HCT116 (cell line): ENCODE measurements at regions not wholly inside any gene's neighbourhood (a gene's known extent, or its start where the extent isn't known, plus 50 kb on each side); places are given as distances from the start of the nearest gene placed in this dataset.

Experiments
- ATAC-seq: fragments of 200-7000 bp; cut with Tn5 transposase; 2 replicates; pipeline ENCODE4 v1.9.1; 2020; ENCODE audit warnings: mild to moderate bottlenecking, moderate library complexity
- BruUV-seq: library from RNA; stranded (reverse); fragments of 400-500 nt; replicated peaks from 2 replicates; lab custom pipeline; 2021; lab: Mats Ljungman, UMichigan
- CTCF ChIA-PET: fragments of 300-600 bp; sonication (Branson Sonifier 250); formaldehyde crosslinking; loops from one replicate; lab custom pipeline; 2021; ENCODE audit warnings: antibody characterized with exemption; lab: Charles Lee
- POLR2A ChIA-PET: fragments of 300-600, 350-600 bp; sonication (Branson Sonifier 250); formaldehyde crosslinking; loops from one replicate; lab custom pipeline; 2021; ENCODE audit warnings: antibody characterized with exemption; lab: Charles Lee
- RAD21 ChIA-PET, 2 experiments: fragments of 300-600 bp; sonication (Branson Sonifier 250); formaldehyde crosslinking; loops; one replicate each; lab custom pipeline; 2023; ENCODE audit warnings: low total read pairs in 2 of 2; ENCODE audit not compliant: uncharacterized antibody in 2 of 2, unreplicated experiment in 2 of 2, low non-redundant PET in 1 of 2; lab: Charles Lee
- DNase-seq: peaks from one replicate; pipeline ENCODE4 v3.0.0-alpha.2; 2010; ENCODE audit warnings: low read depth, low spot score
- H2AFZ ChIP-seq: fragments of 200-600 bp; shearing (Covaris generic), sonication (generic); 2 replicates; pipeline ENCODE4 v1.6.1; 2017; ENCODE audit warnings: low read depth, mixed run types, mixed read lengths, antibody characterized with exemption, low read length; ENCODE audit not compliant: poor library complexity, severe bottlenecking
- H3K27ac ChIP-seq: 2 replicates; pipeline ENCODE4 v1.5.1; 2012; ENCODE audit warnings: low read depth, low read length
- H3K27me3 ChIP-seq: fragments of 200-600 bp; sonication (generic); 2 replicates; pipeline ENCODE4 v1.6.1; 2016; ENCODE audit warnings: mixed run types, low read length, mixed read lengths; ENCODE audit not compliant: insufficient read depth
- H3K36me3 ChIP-seq, 2 experiments: fragments of 200-500 bp in 1 of 2; fragments of 200-600 bp in 1 of 2; sonication (Bioruptor generic) in 1 of 2; sonication (generic) in 1 of 2; 2 replicates each; pipeline versions ENCODE4 v1.5.1 to v1.6.1; 2014 to 2016; ENCODE audit warnings: low read length in 2 of 2, inconsistent platforms in 1 of 2, mixed read lengths in 1 of 2, mixed run types in 1 of 2; ENCODE audit not compliant: insufficient read depth in 2 of 2, control insufficient read depth in 1 of 2
- H3K4me1 ChIP-seq, 2 experiments: fragments of 200-600 bp in 1 of 2; sonication (generic) in 1 of 2; 2 replicates each; pipeline versions ENCODE4 v1.5.1 to v1.6.1; 2012 to 2017; ENCODE audit warnings: low read length in 2 of 2, inconsistent platforms in 1 of 2, mild to moderate bottlenecking in 1 of 2, mixed read lengths in 1 of 2, mixed run types in 1 of 2, moderate library complexity in 1 of 2; ENCODE audit not compliant: insufficient read depth in 2 of 2, control insufficient read depth in 1 of 2
- H3K4me2 ChIP-seq: fragments of 200-600 bp; sonication (generic); 2 replicates; pipeline ENCODE4 v1.6.1; 2017; ENCODE audit warnings: mixed run types, low read length, mixed read lengths
- H3K4me3 ChIP-seq, 2 experiments: fragments of 200-600 bp in 1 of 2; sonication (generic) in 1 of 2; replicated peaks in 1 of 2; 2 replicates each; pipeline ENCODE4 v1.5.1; 2011 to 2016; ENCODE audit warnings: low read length in 2 of 2, control low read depth in 1 of 2, low read depth in 1 of 2, mild to moderate bottlenecking in 1 of 2, mixed read lengths in 1 of 2, mixed run types in 1 of 2
- H3K79me2 ChIP-seq: fragments of 200-600 bp; sonication (generic); 2 replicates; pipeline ENCODE4 v1.6.1; 2017; ENCODE audit warnings: mild to moderate bottlenecking, mixed run types, low read length, moderate library complexity, mixed read lengths; ENCODE audit not compliant: insufficient read depth
- H3K9ac ChIP-seq: fragments of 200-600 bp; sonication (generic); 2 replicates; pipeline ENCODE4 v1.6.1; 2016; ENCODE audit warnings: low read length, mixed read lengths
- H3K9me2 ChIP-seq: fragments of 200-600 bp; sonication (generic), shearing (Covaris generic); 2 replicates; pipeline ENCODE4 v1.6.1; 2017; ENCODE audit warnings: mixed run types, mild to moderate bottlenecking, moderate library complexity; ENCODE audit not compliant: insufficient read depth
- H3K9me3 ChIP-seq, 2 experiments: fragments of 200-500 bp in 1 of 2; fragments of 200-600 bp in 1 of 2; sonication (Bioruptor generic) in 1 of 2; sonication (generic) in 1 of 2; 2 replicates each; pipeline ENCODE4 v1.6.1; 2014 to 2017; ENCODE audit warnings: low read length in 2 of 2, mixed read lengths in 2 of 2, inconsistent platforms in 1 of 2, low read depth in 1 of 2, mild to moderate bottlenecking in 1 of 2, mixed run types in 1 of 2, moderate library complexity in 1 of 2; ENCODE audit not compliant: control insufficient read depth in 1 of 2, insufficient read depth in 1 of 2
- H4K20me1 ChIP-seq: fragments of 200-600 bp; sonication (generic), shearing (Covaris generic); 2 replicates; pipeline ENCODE4 v1.6.1; 2017; ENCODE audit warnings: mixed run types, mild to moderate bottlenecking, moderate library complexity; ENCODE audit not compliant: insufficient read depth
- CBX3 ChIP-seq: IDR thresholded peaks from 2 replicates; pipeline ENCODE4 v1.6.1; 2012; ENCODE audit warnings: low read depth
- POLR2A ChIP-seq: IDR thresholded peaks from 2 replicates; pipeline ENCODE4 v1.7.0; 2011; ENCODE audit warnings: borderline replicate concordance; ENCODE audit not compliant: insufficient read depth, insufficient read length; ENCODE audit errors: extremely low read depth
- REST ChIP-seq: IDR thresholded peaks from 2 replicates; pipeline ENCODE4 v1.6.1; 2012; ENCODE audit warnings: low read depth
- TCF7L2 ChIP-seq: IDR thresholded peaks from 2 replicates; pipeline ENCODE4 v1.7.0; 2011; ENCODE audit warnings: borderline replicate concordance, inconsistent platforms; ENCODE audit not compliant: insufficient read depth, insufficient read length; ENCODE audit errors: extremely low read depth
- intact Hi-C: fragments of 100-400 bp; cut with micrococcal nuclease; formaldehyde crosslinking; loops from 2 replicates; pipeline ENCODE4 v1.10.0; 2022
- TF ChIP-seq, protein P1 (sequence below): IDR thresholded peaks from 2 replicates; pipeline ENCODE4 v1.6.1; 2012

DNA sequence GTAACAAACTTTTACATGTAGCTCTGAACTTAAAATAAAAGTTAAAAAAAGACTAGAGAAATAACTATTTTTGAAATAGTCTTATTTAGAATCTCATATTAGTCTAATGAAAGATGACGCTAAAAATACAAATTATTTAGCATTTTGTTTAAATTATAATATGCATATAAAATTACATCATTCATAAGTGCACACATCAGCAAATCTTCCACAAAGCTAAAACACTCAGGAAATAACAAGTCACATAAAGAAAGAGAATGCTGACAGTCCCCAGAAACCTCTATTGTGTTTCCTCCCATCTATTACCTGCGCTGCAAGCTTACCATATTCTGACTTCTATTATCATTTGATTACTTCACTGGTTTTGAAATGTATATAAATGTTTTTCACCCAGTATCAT lies 986.9 kb upstream of the SEMA6A start:
- ATAC-seq (no peak), DNase-seq (no peak)
- intact Hi-C loops = loop anchor here (5.0 to 10.0 kb wide), 2 partner anchors 64 to 987 kb away; partner anchors contain the start of gene SEMA6A
- Histone ChIP-seq H3K27me3 (no peaks in the 10 kb centered on the region), H3K4me2 (no peak overlapping the region), H3K4me3 (no peak overlapping the region), H2AFZ (no peak overlapping the region), H3K27ac (no peak overlapping the region), H3K36me3 (no peaks in the 10 kb centered on the region), H3K4me1 (no peaks in the 10 kb centered on the region), H3K79me2 (no peaks in the 10 kb centered on the region), H4K20me1 (no peaks in the 10 kb centered on the region), H3K9ac (no peak overlapping the region), H3K9me3 (no peaks in the 10 kb centered on the region), H3K9me2 (no peaks in the 10 kb centered on the region)
- TF ChIP-seq, protein P1, sequence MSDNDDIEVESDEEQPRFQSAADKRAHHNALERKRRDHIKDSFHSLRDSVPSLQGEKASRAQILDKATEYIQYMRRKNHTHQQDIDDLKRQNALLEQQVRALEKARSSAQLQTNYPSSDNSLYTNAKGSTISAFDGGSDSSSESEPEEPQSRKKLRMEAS = no peak
- TF ChIP-seq TCF7L2 (no peak), POLR2A (no peak), CBX3 (no peak), REST (no peak)
- BruUV-seq = no TSS peak
- ChIA-PET CTCF (no interaction called here), POLR2A (no interaction called here), RAD21 (no interaction called here)
